Endothelial cell of umbilical vein (primary cell): ENCODE measurements at regions not wholly inside any gene's neighbourhood (a gene's known extent, or its start where the extent isn't known, plus 50 kb on each side); places are given as distances from the start of the nearest gene placed in this dataset.

Experiments used
- EZH2 ChIP-seq: IDR thresholded peaks from 2 replicates; pipeline ENCODE4 v1.6.1; 2012; ENCODE audit warnings: borderline replicate concordance, low read depth, mild to moderate bottlenecking, moderate library complexity, low read length, inconsistent platforms; ENCODE audit not compliant: severe bottlenecking
- JUN ChIP-seq: IDR thresholded peaks from 2 replicates; pipeline ENCODE4 v1.6.1; 2011; ENCODE audit warnings: borderline replicate concordance, low read depth; ENCODE audit not compliant: insufficient read length, insufficient read depth
- POLR2AphosphoS5 ChIP-seq: IDR thresholded peaks from 2 replicates; pipeline ENCODE4 v1.6.1; 2012; ENCODE audit warnings: low read depth, mild to moderate bottlenecking, control low read depth, low read length, moderate library complexity; ENCODE audit not compliant: insufficient read depth
- TF ChIP-seq, protein P1 (sequence below), 2 donors: IDR thresholded peaks; 1 replicate in 1 of 2; 2 replicates in 1 of 2; pipeline ENCODE4 v1.5.1; 2011; ENCODE audit warnings: low read length in 2 of 2, mild to moderate bottlenecking in 2 of 2, moderate library complexity in 2 of 2, control low read depth in 1 of 2, inconsistent platforms in 1 of 2, low read depth in 1 of 2; ENCODE audit not compliant: insufficient read depth in 1 of 2; ENCODE audit errors: extremely low read depth in 1 of 2
- TF ChIP-seq, protein P2 (sequence below): IDR thresholded peaks from 2 replicates; pipeline ENCODE4 v1.6.1; 2011; ENCODE audit not compliant: insufficient read depth, insufficient read length

DNA sequence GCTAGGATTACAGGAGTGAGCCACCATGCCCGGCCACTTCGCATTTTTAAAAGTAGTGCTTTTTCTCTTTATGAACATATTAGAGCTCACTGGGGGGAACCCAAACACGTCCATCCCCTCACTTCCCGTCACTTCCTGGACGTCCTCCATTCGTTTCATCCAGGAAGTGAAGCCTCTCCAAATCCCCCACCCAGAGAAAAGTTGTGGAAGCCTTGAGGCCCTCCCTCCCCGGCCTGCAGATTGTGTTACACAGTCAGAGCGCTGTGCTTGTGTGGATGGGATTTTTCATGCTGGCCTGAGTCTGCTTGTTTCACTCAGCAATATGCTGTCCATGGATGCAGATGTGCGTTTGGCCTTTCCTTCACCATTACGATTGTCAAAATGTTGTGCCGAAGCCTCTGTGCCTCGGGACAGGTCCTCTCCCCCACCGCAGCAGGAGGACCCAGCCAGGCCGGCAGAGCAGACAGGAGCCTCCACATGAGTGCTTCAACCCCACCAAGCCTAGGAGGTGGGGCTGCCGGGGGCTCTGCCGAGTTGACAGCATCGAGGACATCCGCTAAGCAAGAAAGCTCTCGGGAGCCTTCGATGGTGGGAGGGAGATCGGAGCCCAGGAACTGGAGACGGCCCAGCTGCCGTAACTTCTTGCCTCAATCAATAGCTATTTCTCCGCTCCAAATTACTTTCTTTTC, 121.6 kb upstream of the PPP1R26 start:
- TF ChIP-seq EZH2 (no peak), POLR2AphosphoS5 (no peak), JUN (no peak)
- TF ChIP-seq, protein P1, sequence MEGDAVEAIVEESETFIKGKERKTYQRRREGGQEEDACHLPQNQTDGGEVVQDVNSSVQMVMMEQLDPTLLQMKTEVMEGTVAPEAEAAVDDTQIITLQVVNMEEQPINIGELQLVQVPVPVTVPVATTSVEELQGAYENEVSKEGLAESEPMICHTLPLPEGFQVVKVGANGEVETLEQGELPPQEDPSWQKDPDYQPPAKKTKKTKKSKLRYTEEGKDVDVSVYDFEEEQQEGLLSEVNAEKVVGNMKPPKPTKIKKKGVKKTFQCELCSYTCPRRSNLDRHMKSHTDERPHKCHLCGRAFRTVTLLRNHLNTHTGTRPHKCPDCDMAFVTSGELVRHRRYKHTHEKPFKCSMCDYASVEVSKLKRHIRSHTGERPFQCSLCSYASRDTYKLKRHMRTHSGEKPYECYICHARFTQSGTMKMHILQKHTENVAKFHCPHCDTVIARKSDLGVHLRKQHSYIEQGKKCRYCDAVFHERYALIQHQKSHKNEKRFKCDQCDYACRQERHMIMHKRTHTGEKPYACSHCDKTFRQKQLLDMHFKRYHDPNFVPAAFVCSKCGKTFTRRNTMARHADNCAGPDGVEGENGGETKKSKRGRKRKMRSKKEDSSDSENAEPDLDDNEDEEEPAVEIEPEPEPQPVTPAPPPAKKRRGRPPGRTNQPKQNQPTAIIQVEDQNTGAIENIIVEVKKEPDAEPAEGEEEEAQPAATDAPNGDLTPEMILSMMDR (IDR thresholded peaks at IDR 0.05; ENCODE audit: extremely low read depth in 1 of 2, insufficient read depth in 1 of 2, low read depth in 1 of 2, low read length in 2 of 2), result no peak
- TF ChIP-seq, protein P2, sequence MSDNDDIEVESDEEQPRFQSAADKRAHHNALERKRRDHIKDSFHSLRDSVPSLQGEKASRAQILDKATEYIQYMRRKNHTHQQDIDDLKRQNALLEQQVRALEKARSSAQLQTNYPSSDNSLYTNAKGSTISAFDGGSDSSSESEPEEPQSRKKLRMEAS, result no peak
